SU-DHL-6 (cell line): ENCODE measurements at regions not wholly inside any gene's neighbourhood (a gene's known extent, or its start where the extent isn't known, plus 50 kb on each side); places are given as distances from the start of the nearest gene placed in this dataset.

ENCODE experiments used
- H2AFZ ChIP-seq: fragments of 200-600 bp; sonication (generic); 2 replicates; pipeline ENCODE4 v1.6.1; 2014; ENCODE audit warnings: low read depth, mild to moderate bottlenecking, moderate library complexity, mixed read lengths, antibody characterized with exemption, low read length; ENCODE audit not compliant: severe bottlenecking
- H3F3A ChIP-seq: fragments of 200-600 bp; shearing (Covaris generic); 2 replicates; pipeline ENCODE4 v1.6.0; 2016; ENCODE audit warnings: antibody characterized with exemption, mild to moderate bottlenecking; ENCODE audit not compliant: insufficient read depth
- H3K27ac ChIP-seq: fragments of 200-600 bp; sonication (generic); 2 replicates; pipeline ENCODE4 v1.5.1; 2016; ENCODE audit warnings: low read depth, mild to moderate bottlenecking, low read length, moderate library complexity, mixed read lengths
- H3K27me3 ChIP-seq: fragments of 200-600 bp; sonication (generic), shearing (Covaris generic); 2 replicates; pipeline ENCODE4 v1.6.0; 2014; ENCODE audit warnings: mild to moderate bottlenecking, low read length
- H3K36me3 ChIP-seq: fragments of 200-600 bp; sonication (generic); 2 replicates; pipeline ENCODE4 v1.6.1; 2014; ENCODE audit warnings: mild to moderate bottlenecking, low read length, mixed read lengths
- H3K4me2 ChIP-seq: fragments of 300-600, 200-600 bp; shearing (Covaris generic), sonication (generic); 2 replicates; pipeline ENCODE4 v1.6.0; 2014; ENCODE audit warnings: low read length, low read depth, mild to moderate bottlenecking; ENCODE audit not compliant: poor library complexity, severe bottlenecking
- H3K4me3 ChIP-seq: fragments of 200-600 bp; sonication (generic); 2 replicates; pipeline ENCODE4 v1.5.1; 2014; ENCODE audit warnings: antibody characterized with exemption, low read length, mild to moderate bottlenecking, mixed read lengths; ENCODE audit not compliant: insufficient read depth, poor library complexity, severe bottlenecking
- H3K79me2 ChIP-seq: fragments of 200-600 bp; sonication (generic); 2 replicates; pipeline ENCODE4 v1.6.1; 2014; ENCODE audit warnings: mild to moderate bottlenecking, low read length, moderate library complexity; ENCODE audit not compliant: insufficient read depth
- H3K9ac ChIP-seq: fragments of 200-600 bp; sonication (generic); 2 replicates; pipeline ENCODE4 v1.7.0; 2014; ENCODE audit warnings: mild to moderate bottlenecking, low read length
- H3K9me2 ChIP-seq: fragments of 200-600 bp; sonication (generic); replicated peaks from 2 replicates; pipeline ENCODE4 v1.6.1; 2014; ENCODE audit warnings: low read length; ENCODE audit not compliant: insufficient read depth
- H3K9me3 ChIP-seq: fragments of 200-600 bp; sonication (generic); 2 replicates; pipeline ENCODE4 v1.6.1; 2014; ENCODE audit warnings: low read length, mixed read lengths; ENCODE audit not compliant: insufficient read depth
- H4K20me1 ChIP-seq: fragments of 200-600 bp; sonication (generic); 2 replicates; pipeline ENCODE4 v1.6.1; 2014; ENCODE audit warnings: low read depth, mild to moderate bottlenecking, antibody characterized with exemption, low read length, moderate library complexity, mixed read lengths
- CTCF ChIP-seq: fragments of 200-600 bp; sonication (generic); IDR thresholded peaks from one replicate; pipeline ENCODE4 v1.5.1; 2017; ENCODE audit warnings: antibody characterized with exemption, mild to moderate bottlenecking, low read length, moderate library complexity; ENCODE audit not compliant: insufficient read depth, poor library complexity, severe bottlenecking
- EZH2phosphoT487 ChIP-seq: fragments of 200-600 bp; sonication (generic), shearing (Covaris generic); conservative IDR thresholded peaks from 2 replicates; pipeline ENCODE4 v1.6.1; 2018; ENCODE audit warnings: mild to moderate bottlenecking, antibody characterized with exemption, low read length, moderate library complexity, mixed read lengths

- no peak overlapping the region for H3K27ac ChIP-seq
- H3K9ac ChIP-seq: no peak overlapping the region
- H2AFZ ChIP-seq: no peak overlapping the region
- no peaks in the 10 kb centered on the region for H3F3A ChIP-seq
- no peaks in the 10 kb centered on the region for H3K36me3 ChIP-seq
- 0 out of 2 replicates have a peak, but pooled peaks cover 3% of the 10 kb centered on the region for H3K9me3 ChIP-seq
- no peak overlapping the region for H3K4me3 ChIP-seq
- TF ChIP-seq CTCF (no peak), EZH2phosphoT487 (no peak)
- no peaks in the 10 kb centered on the region for H4K20me1 ChIP-seq
- H3K9me2 ChIP-seq: no peaks in the 10 kb centered on the region
- no peaks in the 10 kb centered on the region for H3K27me3 ChIP-seq
- H3K4me2 ChIP-seq: no peak overlapping the region
- H3K79me2 ChIP-seq: no peaks in the 10 kb centered on the region
Observed at GRCh38 chr9:11892401-11892800, 800.8 kb upstream of the TYRP1 start.

GRCh38 chr9:11893331-11893730 is 799.9 kb upstream of the TYRP1 start:
- H3K4me2 ChIP-seq: no peak overlapping the region
- no peak overlapping the region for H3K4me3 ChIP-seq
- H3K36me3 ChIP-seq: no peaks in the 10 kb centered on the region
- no peaks in the 10 kb centered on the region for H3F3A ChIP-seq
- TF ChIP-seq CTCF (no peak), EZH2phosphoT487 (no peak)
- H3K79me2 ChIP-seq: no peaks in the 10 kb centered on the region
- H3K9me2 ChIP-seq: no peaks in the 10 kb centered on the region
- 0 out of 2 replicates have a peak, but pooled peaks cover 3% of the 10 kb centered on the region for H3K9me3 ChIP-seq
- no peak overlapping the region for H2AFZ ChIP-seq
- no peak overlapping the region for H3K9ac ChIP-seq
- H3K27ac ChIP-seq: no peak overlapping the region
- H3K27me3 ChIP-seq: no peaks in the 10 kb centered on the region
- H4K20me1 ChIP-seq: no peaks in the 10 kb centered on the region

DNA sequence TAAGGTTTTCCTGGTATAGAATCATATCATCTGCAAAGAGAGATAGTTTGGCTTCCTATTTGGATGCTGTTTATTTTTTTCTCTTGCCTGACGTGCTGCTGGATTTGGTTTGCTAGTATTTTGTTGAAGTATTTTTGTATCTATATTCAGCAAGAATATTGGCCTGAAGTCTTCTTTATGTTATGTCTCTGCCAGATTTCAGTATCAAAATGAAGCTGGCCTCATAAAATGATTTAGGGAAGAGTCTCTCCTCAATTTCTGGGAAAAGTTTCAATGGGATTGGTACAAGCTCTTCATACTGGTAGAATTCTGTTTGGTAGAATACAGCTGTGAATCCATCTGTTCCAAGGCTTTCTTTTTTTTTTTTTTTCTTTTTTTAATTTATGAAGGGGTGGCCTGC is 799.0 kb upstream of the TYRP1 start:
- no peak for TF ChIP-seq EZH2phosphoT487
- TF ChIP-seq CTCF: no peak
- no peak overlapping the region for H2AFZ ChIP-seq

More for the DNA sequence above, 799.0 kb upstream of the TYRP1 start:
- Histone ChIP-seq H3K27me3 (no peaks in the 10 kb centered on the region), H3K79me2 (no peaks in the 10 kb centered on the region), H3K9ac (no peak overlapping the region), H3K27ac (no peak overlapping the region), H3K4me2 (no peak overlapping the region), H3K4me3 (no peak overlapping the region), H3K36me3 (no peaks in the 10 kb centered on the region), H3K9me3 (0 out of 2 replicates have a peak, but pooled peaks cover 3% of the 10 kb centered on the region), H3F3A (no peaks in the 10 kb centered on the region), H4K20me1 (no peaks in the 10 kb centered on the region), H3K9me2 (no peaks in the 10 kb centered on the region)
